Breast epithelium (tissue), 3 donors: ENCODE measurements at regions not wholly inside any gene's neighbourhood (a gene's known extent, or its start where the extent isn't known, plus 50 kb on each side); places are given as distances from the start of the nearest gene placed in this dataset.

Source experiments
- POLR2A ChIP-seq: fragments of 450-650 bp; IDR thresholded peaks from one replicate; pipeline ENCODE4 v1.6.1; 2016; ENCODE audit warnings: antibody characterized with exemption, mild to moderate bottlenecking, moderate library complexity
- POLR2AphosphoS5 ChIP-seq, 3 donors: sonication (generic); formaldehyde crosslinking; IDR thresholded peaks; one replicate each; pipeline ENCODE4 v1.6.1; 2017; ENCODE audit warnings: antibody characterized with exemption in 3 of 3
- TF ChIP-seq, protein P1 (sequence below), 3 donors: fragments of 450-650 bp; IDR thresholded peaks; one replicate each; pipeline ENCODE4 v1.5.1; 2016 to 2017; ENCODE audit warnings: antibody characterized with exemption in 3 of 3, mild to moderate bottlenecking in 3 of 3, moderate library complexity in 3 of 3

GRCh38 chr9:126170286-126170823 lies 156.3 kb upstream of the MVB12B start:
- TF ChIP-seq, protein P1, sequence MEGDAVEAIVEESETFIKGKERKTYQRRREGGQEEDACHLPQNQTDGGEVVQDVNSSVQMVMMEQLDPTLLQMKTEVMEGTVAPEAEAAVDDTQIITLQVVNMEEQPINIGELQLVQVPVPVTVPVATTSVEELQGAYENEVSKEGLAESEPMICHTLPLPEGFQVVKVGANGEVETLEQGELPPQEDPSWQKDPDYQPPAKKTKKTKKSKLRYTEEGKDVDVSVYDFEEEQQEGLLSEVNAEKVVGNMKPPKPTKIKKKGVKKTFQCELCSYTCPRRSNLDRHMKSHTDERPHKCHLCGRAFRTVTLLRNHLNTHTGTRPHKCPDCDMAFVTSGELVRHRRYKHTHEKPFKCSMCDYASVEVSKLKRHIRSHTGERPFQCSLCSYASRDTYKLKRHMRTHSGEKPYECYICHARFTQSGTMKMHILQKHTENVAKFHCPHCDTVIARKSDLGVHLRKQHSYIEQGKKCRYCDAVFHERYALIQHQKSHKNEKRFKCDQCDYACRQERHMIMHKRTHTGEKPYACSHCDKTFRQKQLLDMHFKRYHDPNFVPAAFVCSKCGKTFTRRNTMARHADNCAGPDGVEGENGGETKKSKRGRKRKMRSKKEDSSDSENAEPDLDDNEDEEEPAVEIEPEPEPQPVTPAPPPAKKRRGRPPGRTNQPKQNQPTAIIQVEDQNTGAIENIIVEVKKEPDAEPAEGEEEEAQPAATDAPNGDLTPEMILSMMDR (IDR thresholded peaks at IDR 0.05), result no peak
- TF ChIP-seq POLR2A (no peak), POLR2AphosphoS5 (IDR thresholded peaks at IDR 0.05) (no peak)
